Choroid plexus epithelial cell (primary cell): ENCODE measurements at regions not wholly inside any gene's neighbourhood (a gene's known extent, or its start where the extent isn't known, plus 50 kb on each side); places are given as distances from the start of the nearest gene placed in this dataset.

Experiments
- DNase-seq: peaks from one replicate; pipeline ENCODE4 v3.0.0-alpha.2; 2010; ENCODE audit warnings: low read depth
- H3K4me3 ChIP-seq: 2 replicates; pipeline ENCODE4 v1.5.1; 2011; ENCODE audit warnings: low read depth, mild to moderate bottlenecking, control low read depth, low read length, moderate library complexity
- CTCF ChIP-seq: conservative IDR thresholded peaks from 2 replicates; pipeline ENCODE4 v1.5.1; 2011; ENCODE audit warnings: low read depth, mild to moderate bottlenecking, control low read depth, inconsistent platforms, low read length, moderate library complexity

GRCh38 chr2:60383401-60384143 is 169.9 kb downstream of the BCL11A start:
- no peak for DNase-seq
- H3K4me3 ChIP-seq: no peak overlapping the region

DNA sequence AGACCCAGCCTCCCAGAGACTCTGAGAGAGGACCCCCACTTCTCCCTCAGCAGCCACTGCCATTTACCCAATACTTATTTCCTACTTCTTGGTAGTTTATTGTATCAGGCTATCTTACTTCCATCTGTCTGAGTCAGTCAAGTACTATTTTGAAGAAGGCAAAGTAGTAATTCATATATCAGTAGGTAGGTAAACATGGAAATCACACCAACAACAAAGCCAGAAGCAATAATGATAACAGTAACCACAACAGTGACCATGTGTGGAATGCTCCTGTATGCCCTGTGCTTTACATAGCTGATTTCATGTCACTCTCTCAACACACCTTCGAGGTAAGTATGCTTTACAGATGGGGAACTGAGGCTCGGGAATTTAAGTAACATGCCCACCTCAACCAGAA is 173.0 kb downstream of the BCL11A start:
- H3K4me3 ChIP-seq: no peak overlapping the region
- no peak for TF ChIP-seq CTCF
- no peak for DNase-seq

More at GRCh38 chr2:60383401-60384143, 169.9 kb downstream of the BCL11A start:
- no peak for TF ChIP-seq CTCF

DNA sequence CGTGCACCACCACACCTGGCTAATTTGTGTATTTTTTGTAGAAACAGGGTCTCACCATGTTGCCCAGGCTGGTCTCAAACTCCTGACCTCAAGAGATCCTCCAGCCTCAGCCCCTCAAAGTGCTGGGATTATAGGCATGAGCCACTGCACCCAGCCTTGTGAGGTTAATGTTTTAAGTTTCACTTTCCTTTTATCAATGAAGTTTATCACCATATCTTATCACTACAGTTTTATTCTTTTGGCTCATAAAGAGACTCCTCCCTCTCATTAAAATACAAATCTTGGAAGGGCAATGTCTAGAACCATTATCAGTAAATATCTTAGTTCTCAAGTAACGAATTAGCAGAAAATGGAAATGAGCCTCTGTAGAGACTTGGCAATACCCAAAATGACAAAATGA is 173.8 kb downstream of the BCL11A start:
- no peak for DNase-seq
- H3K4me3 ChIP-seq: no peak overlapping the region
- TF ChIP-seq CTCF: no peak

DNA sequence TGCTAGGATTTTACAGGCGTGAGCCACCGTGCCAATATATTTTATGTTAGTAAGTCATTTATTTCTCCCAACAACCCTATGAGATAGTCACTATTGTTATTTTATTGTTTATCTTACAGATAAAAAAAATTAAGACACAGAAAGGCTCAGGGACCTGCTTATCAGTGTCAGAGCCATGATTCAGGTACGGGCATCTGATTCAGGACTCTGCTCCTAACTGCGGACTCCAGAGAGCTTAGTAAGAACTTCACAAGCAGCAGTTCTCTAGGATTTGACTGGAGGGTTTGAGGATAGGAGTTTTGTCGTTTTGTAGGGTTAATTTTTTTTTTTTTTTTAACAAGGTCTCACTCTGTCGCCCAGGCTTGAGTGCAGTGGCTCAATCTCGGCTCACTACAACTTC is 174.2 kb downstream of the BCL11A start:
- DNase-seq: no peak
- no peak for TF ChIP-seq CTCF
- no peak overlapping the region for H3K4me3 ChIP-seq

GRCh38 chr2:60377825-60378224 is 175.6 kb downstream of the BCL11A start:
- no peak for DNase-seq
- H3K4me3 ChIP-seq: no peak overlapping the region
- no peak for TF ChIP-seq CTCF

DNA sequence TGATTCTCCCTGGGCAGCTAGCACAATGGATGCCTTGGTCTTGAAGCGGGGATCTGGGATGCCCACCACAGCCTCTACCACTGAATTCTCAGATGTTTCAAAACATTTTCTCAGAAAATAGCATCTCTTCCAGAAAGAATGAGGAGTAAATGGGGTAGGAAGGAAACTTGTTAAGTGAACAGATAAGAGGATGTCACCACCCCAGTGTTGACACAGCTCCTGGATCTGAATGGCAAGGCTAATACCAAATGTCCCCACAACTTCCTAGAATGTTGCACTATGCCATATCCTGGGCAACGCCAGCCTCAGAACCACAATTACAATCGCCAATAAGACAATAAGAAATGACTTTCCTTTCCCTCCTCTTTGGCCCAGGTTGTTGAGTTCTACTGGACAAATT is 177.2 kb downstream of the BCL11A start:
- no peak for TF ChIP-seq CTCF
- no peak overlapping the region for H3K4me3 ChIP-seq
- no peak for DNase-seq

DNA sequence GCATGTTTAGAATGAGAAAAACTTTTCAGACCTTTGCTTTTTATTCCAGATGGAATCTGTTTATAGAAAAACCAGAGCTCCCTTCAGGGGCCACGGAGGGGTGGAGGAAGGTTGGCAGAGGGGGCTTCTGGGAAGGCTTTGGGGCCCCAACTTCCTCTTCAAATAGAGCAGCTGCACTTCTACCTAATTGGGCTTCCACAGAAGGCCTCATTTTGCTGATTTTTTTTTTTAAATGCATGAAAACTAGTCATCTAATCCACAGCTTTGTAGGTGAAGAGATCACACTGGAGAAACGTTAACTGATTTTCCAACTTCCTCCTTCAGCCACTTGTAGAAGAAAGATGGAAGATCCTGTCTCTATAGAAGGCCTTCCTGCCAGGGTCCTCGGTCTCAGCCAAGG is 181.8 kb downstream of the BCL11A start:
- no peak overlapping the region for H3K4me3 ChIP-seq
- no peak for TF ChIP-seq CTCF
- no peak for DNase-seq
